ENCODE measurements at regions not wholly inside any gene's neighbourhood (a gene's known extent, or its start where the extent isn't known, plus 50 kb on each side); places are given as distances from the start of the nearest gene placed in this dataset.

GRCh38 chr14:44652640-44653039 is 145.6 kb upstream of the FSCB start:
- Histone ChIP-seq H3K4me3 (ENCODE audit: low read depth, low read length, poor library complexity, severe bottlenecking) (no peak overlapping the region), H3K27me3 (replicated peaks; ENCODE audit: insufficient read depth, low read depth, low read length, poor library complexity) (no peaks in the 10 kb centered on the region), H3K9me3 (ENCODE audit: low read depth, low read length, poor library complexity, severe bottlenecking) (peaks cover 4% of the 10 kb centered on the region), H3K27ac (ENCODE audit: low read depth, low read length, poor library complexity, severe bottlenecking) (no peak overlapping the region), H3K36me3 (ENCODE audit: insufficient read depth, low read length, poor library complexity, severe bottlenecking) (no peaks in the 10 kb centered on the region), H3K4me1 (ENCODE audit: insufficient read depth, low read length, poor library complexity, severe bottlenecking) (peaks cover 37% of the 10 kb centered on the region)
- BruUV-seq (replicated peaks) = no TSS peak
- intact Hi-C loops (cut with micrococcal nuclease; ENCODE audit: unreplicated experiment) = no loop called here
- ChIA-PET POLR2A (ENCODE audit: low non-redundant PET) (interaction anchor here (0.7 kb wide), 1 partner anchor 46 kb away, joined by 3 read pairs; no protein-coding TSS in a partner anchor), CTCF (no interaction called here)
- no peak for DNase-seq (ENCODE audit: low spot score)
- no peak for TF ChIP-seq EZH2 (IDR thresholded peaks at IDR 0.05; ENCODE audit: borderline replicate concordance, low read depth, low read length, poor library complexity, severe bottlenecking)
- no peak for TF ChIP-seq CTCF (conservative IDR thresholded peaks at IDR 0.05; ENCODE audit: low read depth, low read length)

DNA sequence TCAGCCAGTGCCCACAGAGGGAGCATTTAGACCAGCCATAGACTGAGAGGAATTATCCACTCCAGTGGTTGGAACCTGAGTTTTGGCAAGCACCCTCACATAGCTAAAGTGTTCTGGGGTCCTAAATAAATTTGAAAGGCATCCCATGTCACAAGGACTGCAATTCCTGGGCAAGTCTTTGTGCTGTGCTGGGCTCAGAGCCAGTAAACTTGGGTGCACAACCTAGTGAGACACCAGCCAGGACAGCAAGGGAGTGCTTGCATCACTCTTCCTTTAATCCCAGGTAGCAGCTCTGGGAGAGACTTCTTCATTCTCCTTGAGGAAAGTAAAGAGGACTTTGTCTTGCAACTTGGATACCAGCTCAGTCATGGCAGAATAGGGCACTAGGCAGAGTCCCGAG is 142.0 kb upstream of the FSCB start:
- BruUV-seq (replicated peaks) = no TSS peak
- peaks cover 4% of the 10 kb centered on the region for H3K9me3 ChIP-seq (ENCODE audit: low read depth, low read length, poor library complexity, severe bottlenecking)
- no peak overlapping the region for H3K27ac ChIP-seq (ENCODE audit: low read depth, low read length, poor library complexity, severe bottlenecking)
- H3K27me3 ChIP-seq (replicated peaks; ENCODE audit: insufficient read depth, low read depth, low read length, poor library complexity) = no peaks in the 10 kb centered on the region
- peaks cover 18% of the 10 kb centered on the region for H3K4me1 ChIP-seq (ENCODE audit: insufficient read depth, low read length, poor library complexity, severe bottlenecking)
- ChIA-PET CTCF (no interaction called here), POLR2A (ENCODE audit: low non-redundant PET) (no interaction called here)
- no peaks in the 10 kb centered on the region for H3K36me3 ChIP-seq (ENCODE audit: insufficient read depth, low read length, poor library complexity, severe bottlenecking)
- no peak overlapping the region for H3K4me3 ChIP-seq (ENCODE audit: low read depth, low read length, poor library complexity, severe bottlenecking)
- DNase-seq (ENCODE audit: low spot score) = no peak
- intact Hi-C loops (cut with micrococcal nuclease; ENCODE audit: unreplicated experiment) = no loop called here
- no peak for TF ChIP-seq EZH2 (IDR thresholded peaks at IDR 0.05; ENCODE audit: borderline replicate concordance, low read depth, low read length, poor library complexity, severe bottlenecking)

DNA sequence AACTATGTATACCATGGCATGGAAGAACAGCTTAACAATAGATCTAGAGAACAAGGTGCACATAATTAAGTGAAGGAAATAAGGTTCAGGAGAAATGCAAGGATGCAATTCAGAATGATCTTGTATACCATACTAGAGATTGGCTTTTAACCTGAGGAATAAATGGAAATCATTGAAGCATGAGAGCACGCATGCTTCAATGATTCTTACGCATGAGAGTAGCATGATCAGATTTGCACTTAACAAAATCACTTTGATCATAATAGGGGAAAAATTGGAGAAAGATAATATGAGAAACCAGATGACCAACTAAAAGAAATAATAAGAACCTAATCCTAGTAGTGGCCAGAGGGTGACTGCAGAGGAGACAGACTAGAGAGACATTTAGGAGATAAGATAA is 133.3 kb upstream of the FSCB start:
- intact Hi-C loops (cut with micrococcal nuclease; ENCODE audit: unreplicated experiment) = no loop called here
- POLR2A ChIA-PET (ENCODE audit: low non-redundant PET) = interaction anchor here (0.6 to 0.7 kb wide), 2 partner anchors 17 to 30 kb away, joined by 4 to 5 read pairs; no protein-coding TSS in a partner anchor

More for the DNA sequence above, 133.3 kb upstream of the FSCB start:
- Histone ChIP-seq H3K4me1 (ENCODE audit: insufficient read depth, low read length, poor library complexity, severe bottlenecking) (peaks cover 22% of the 10 kb centered on the region), H3K27ac (ENCODE audit: low read depth, low read length, poor library complexity, severe bottlenecking) (peak overlapping the region; percentile 13), H3K27me3 (replicated peaks; ENCODE audit: insufficient read depth, low read depth, low read length, poor library complexity) (no peaks in the 10 kb centered on the region), H3K9me3 (ENCODE audit: low read depth, low read length, poor library complexity, severe bottlenecking) (no peaks in the 10 kb centered on the region), H3K4me3 (ENCODE audit: low read depth, low read length, poor library complexity, severe bottlenecking) (no peak overlapping the region), H3K36me3 (ENCODE audit: insufficient read depth, low read length, poor library complexity, severe bottlenecking) (no peaks in the 10 kb centered on the region)
- TF ChIP-seq CTCF (conservative IDR thresholded peaks at IDR 0.05; ENCODE audit: low read depth, low read length) = no peak
- TF ChIP-seq EZH2 (IDR thresholded peaks at IDR 0.05; ENCODE audit: borderline replicate concordance, low read depth, low read length, poor library complexity, severe bottlenecking) = no peak
- CTCF ChIA-PET = no interaction called here
- DNase-seq (ENCODE audit: low spot score) = no peak
- BruUV-seq (replicated peaks) = no TSS peak
